GM23338 (cell line): ENCODE measurements at regions not wholly inside any gene's neighbourhood (a gene's known extent, or its start where the extent isn't known, plus 50 kb on each side); places are given as distances from the start of the nearest gene placed in this dataset.

Experiments
- CTCF ChIP-seq, 2 experiments: fragments of 200-600 bp in 1 of 2; sonication (generic) in 1 of 2; conservative IDR thresholded peaks; 2 replicates each; pipeline versions ENCODE4 v1.5.1 to v1.6.1; 2016 to 2017; ENCODE audit warnings: antibody characterized with exemption in 2 of 2, low read depth in 2 of 2, mild to moderate bottlenecking in 2 of 2, moderate library complexity in 1 of 2
- EZH2 ChIP-seq: fragments of 200-600 bp; sonication (generic); IDR thresholded peaks from one replicate; pipeline ENCODE4 v1.8.0; 2017; ENCODE audit warnings: antibody characterized with exemption, mild to moderate bottlenecking, low read depth; ENCODE audit not compliant: unreplicated experiment
- EZH2phosphoT487 ChIP-seq: fragments of 200-600 bp; sonication (generic); IDR thresholded peaks from one replicate; pipeline ENCODE4 v1.8.1; 2018; ENCODE audit warnings: antibody characterized with exemption; ENCODE audit not compliant: unreplicated experiment

GRCh38 chr1:226496453-226497015 lies 52.0 kb upstream of the STUM start:
- TF ChIP-seq CTCF (conservative IDR thresholded peaks at IDR 0.05; ENCODE audit: low read depth in 2 of 2) (no peak), EZH2phosphoT487 (no peak), EZH2 (no peak)
